Testis (tissue), 2 donors: ENCODE measurements at regions not wholly inside any gene's neighbourhood (a gene's known extent, or its start where the extent isn't known, plus 50 kb on each side); places are given as distances from the start of the nearest gene placed in this dataset.
A peak's percentile ranks its signal among the peaks of the same experiment; 100 is the strongest.

Experiments used
- DNase-seq: peaks from one replicate; pipeline ENCODE4 v3.0.0-alpha.2; 2019
- H3K27ac ChIP-seq, 2 donors: fragments of 200-600 bp; sonication (generic); one replicate each; pipeline ENCODE4 v1.5.1; 2019
- H3K27me3 ChIP-seq: fragments of 200-600 bp; sonication (generic); one replicate; pipeline ENCODE4 v1.5.1; 2019
- H3K36me3 ChIP-seq: fragments of 200-600 bp; sonication (generic); one replicate; pipeline ENCODE4 v1.5.1; 2017; ENCODE audit warnings: low read depth; ENCODE audit errors: missing control alignments
- H3K4me1 ChIP-seq: fragments of 200-600 bp; sonication (generic); one replicate; pipeline ENCODE4 v1.5.1; 2019
- H3K4me3 ChIP-seq, 2 donors: fragments of 200-600 bp; sonication (generic); one replicate each; pipeline ENCODE4 v1.5.1; 2017 to 2019
- H3K9me3 ChIP-seq: fragments of 200-600 bp; sonication (generic); one replicate; pipeline ENCODE4 v1.5.1; 2017
- POLR2A ChIP-seq: fragments of 450-650 bp; IDR thresholded peaks from one replicate; pipeline ENCODE4 v1.6.1; 2017; ENCODE audit warnings: antibody characterized with exemption, mild to moderate bottlenecking, moderate library complexity
- WGBS, 2 donors: methylation state at CpG; one replicate each; pipeline ENCODE4 v1.1.5; 2018; 5-methylcytosine and 5-hydroxymethylcytosine counted together
- intact Hi-C: fragments of 100-400 bp; cut with DNase I; formaldehyde crosslinking; loops from one replicate; pipeline ENCODE4 v1.15.1; 2023; ENCODE audit warnings: low total_unique reads
- TF ChIP-seq, protein P1 (sequence below), 3 experiments: fragments of 450-650 bp in 2 of 3; fragments of 200-600 bp in 1 of 3; sonication (generic) in 1 of 3; IDR thresholded peaks; one replicate each; pipeline ENCODE4 v1.5.1; 2016 to 2019; ENCODE audit warnings: antibody characterized with exemption in 3 of 3, mild to moderate bottlenecking in 2 of 3, moderate library complexity in 1 of 3

DNA sequence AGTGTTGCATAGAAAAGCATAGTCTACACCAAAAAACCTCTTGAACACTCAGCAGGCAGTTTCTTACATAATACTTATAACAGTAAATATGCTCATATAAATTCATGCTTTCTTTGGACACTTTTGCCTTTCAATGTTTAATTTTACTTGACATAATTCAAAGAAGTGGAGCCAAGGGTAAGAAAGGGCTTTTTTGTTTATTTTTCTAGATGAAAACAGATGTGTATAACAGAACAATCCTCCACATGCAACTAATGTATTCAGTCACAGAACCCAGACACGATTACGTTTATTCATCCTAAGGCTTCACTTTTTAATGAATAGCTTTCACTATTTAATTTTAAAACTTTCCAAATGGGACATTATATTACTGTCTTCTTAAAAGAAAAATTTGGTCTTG, 58.0 kb upstream of the PTPN13 start:
- TF ChIP-seq POLR2A, result no peak
- TF ChIP-seq, protein P1, sequence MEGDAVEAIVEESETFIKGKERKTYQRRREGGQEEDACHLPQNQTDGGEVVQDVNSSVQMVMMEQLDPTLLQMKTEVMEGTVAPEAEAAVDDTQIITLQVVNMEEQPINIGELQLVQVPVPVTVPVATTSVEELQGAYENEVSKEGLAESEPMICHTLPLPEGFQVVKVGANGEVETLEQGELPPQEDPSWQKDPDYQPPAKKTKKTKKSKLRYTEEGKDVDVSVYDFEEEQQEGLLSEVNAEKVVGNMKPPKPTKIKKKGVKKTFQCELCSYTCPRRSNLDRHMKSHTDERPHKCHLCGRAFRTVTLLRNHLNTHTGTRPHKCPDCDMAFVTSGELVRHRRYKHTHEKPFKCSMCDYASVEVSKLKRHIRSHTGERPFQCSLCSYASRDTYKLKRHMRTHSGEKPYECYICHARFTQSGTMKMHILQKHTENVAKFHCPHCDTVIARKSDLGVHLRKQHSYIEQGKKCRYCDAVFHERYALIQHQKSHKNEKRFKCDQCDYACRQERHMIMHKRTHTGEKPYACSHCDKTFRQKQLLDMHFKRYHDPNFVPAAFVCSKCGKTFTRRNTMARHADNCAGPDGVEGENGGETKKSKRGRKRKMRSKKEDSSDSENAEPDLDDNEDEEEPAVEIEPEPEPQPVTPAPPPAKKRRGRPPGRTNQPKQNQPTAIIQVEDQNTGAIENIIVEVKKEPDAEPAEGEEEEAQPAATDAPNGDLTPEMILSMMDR (IDR thresholded peaks at IDR 0.05), result no peak
- Histone ChIP-seq H3K4me3 (no peak overlapping the region), H3K27ac (no peak overlapping the region), H3K4me1 (peaks cover 10% of the 10 kb centered on the region), H3K9me3 (no peaks in the 10 kb centered on the region), H3K36me3 (no peaks in the 10 kb centered on the region), H3K27me3 (no peaks in the 10 kb centered on the region)
- DNase-seq, result no peak
- intact Hi-C loops, result no loop called here
- 57 to 68% methylated on average over 2 of the region's 2 CpGs for WGBS, 2 donors

DNA sequence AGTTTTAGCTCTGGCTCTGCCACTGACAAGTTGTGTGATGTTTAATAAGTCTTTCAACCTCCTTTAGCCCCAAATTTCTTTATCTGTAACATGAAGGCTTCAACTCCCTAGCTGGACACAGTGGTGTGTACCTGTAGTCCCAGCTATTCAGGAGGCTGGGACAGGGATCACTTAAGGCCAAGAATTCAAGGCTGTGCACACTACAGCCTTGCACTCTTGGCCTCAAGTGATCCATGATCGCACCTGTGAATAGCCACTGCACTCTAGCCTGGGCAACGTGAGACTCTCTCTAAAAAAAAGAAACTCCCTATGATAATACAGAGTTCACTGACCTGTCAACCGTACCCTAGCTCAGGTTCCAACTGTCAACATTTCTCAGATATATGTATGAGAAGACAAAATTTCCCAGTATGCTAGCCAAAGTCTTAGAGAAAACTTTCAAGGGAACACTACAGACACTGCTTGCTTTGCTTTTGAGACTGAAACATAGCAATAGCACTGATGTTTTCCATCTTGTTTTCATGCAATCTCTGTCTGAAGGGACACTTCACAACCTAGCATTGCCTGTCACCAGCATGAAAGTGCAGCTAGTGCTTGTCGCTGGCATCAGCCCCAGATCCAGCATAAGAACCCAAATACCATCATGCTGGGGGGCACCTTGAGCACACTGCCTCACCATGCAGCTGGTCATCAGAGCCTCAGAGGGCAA, 51.6 kb upstream of the PTPN13 start:
- H3K4me1 ChIP-seq, result peaks cover 52% of the 10 kb centered on the region
- H3K9me3 ChIP-seq, result no peaks in the 10 kb centered on the region
- peak overlapping the region; percentile 41 to 50 for H3K27ac ChIP-seq
- H3K36me3 ChIP-seq, result no peaks in the 10 kb centered on the region
- no peaks in the 10 kb centered on the region for H3K27me3 ChIP-seq
- DNase-seq, result no peak
- no peak overlapping the region for H3K4me3 ChIP-seq
- TF ChIP-seq POLR2A, result no peak
- TF ChIP-seq, protein P1 (IDR thresholded peaks at IDR 0.05), result no peak
- intact Hi-C loops, result no loop called here
- 53 to 63% methylated on average over 3 to 4 of the region's 4 CpGs for WGBS, 2 donors

DNA sequence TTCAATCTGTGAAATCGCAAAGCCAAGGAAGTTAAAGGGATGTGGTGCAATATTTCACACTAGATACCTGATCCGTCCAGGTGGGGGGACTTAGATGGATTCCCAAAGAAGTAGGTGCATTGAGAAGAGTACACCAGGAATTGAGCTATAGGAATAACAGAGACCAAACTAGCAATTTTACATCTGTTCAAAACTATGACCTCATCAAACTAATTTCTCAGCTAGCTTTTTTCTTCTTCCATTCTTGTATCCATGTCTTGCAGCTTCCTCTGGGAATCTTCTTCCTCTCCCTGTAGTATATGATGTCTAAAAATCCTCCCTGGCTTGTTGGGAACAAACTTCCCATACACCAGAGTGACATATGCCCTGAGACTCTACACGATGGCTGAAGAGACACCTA, 51.0 kb upstream of the PTPN13 start:
- TF ChIP-seq, protein P1 (IDR thresholded peaks at IDR 0.05), result no peak
- TF ChIP-seq POLR2A, result no peak
- intact Hi-C loops, result no loop called here
- Histone ChIP-seq H3K4me1 (peaks cover 52% of the 10 kb centered on the region), H3K27ac (peak overlapping the region; percentile 16 to 81), H3K9me3 (no peaks in the 10 kb centered on the region), H3K27me3 (no peaks in the 10 kb centered on the region), H3K4me3 (no peak overlapping the region), H3K36me3 (no peaks in the 10 kb centered on the region)
- 53 to 60% methylated on average over 3 of the region's 3 CpGs for WGBS, 2 donors
- no peak for DNase-seq

DNA sequence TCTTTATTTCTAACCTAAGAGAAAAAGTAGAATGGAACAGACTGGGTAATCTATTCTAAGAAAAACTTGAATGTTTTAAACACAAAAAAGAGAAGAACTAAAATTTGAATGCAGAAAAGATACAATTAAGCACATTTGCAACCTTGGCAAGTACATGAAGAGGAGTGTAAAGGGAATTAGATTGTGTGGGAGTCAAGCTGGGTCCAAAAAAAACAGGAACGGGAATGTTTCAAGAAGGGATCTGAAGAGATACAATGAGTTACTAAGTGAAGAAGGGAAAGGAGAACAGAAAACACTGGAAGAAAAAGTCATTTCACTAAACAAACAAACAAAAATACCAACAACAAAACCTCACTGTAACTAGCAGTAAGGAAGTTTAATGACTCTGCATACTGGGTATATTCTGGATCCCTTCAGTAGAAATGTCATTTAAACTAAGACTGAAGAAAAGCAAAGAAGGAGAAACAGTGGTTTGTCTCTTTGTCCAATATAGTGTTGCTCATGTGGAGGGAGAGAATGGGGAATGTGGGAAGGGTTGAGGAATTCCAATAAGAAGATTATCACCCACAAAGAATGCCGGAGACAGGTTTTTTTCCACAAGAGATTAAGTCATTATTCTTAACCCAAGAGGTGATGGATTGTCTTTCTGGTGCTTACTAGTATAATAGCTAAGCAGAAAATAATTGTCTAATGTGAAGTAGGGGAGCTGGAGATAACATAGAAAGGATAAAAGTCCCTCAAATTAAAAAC, 50.4 kb upstream of the PTPN13 start:
- intact Hi-C loops, result no loop called here
- no peaks in the 10 kb centered on the region for H3K9me3 ChIP-seq
- 13 to 18% methylated on average over 2 of the region's 2 CpGs for WGBS, 2 donors
- no peaks in the 10 kb centered on the region for H3K36me3 ChIP-seq
- peaks cover 52% of the 10 kb centered on the region for H3K4me1 ChIP-seq
- TF ChIP-seq, protein P1 (IDR thresholded peaks at IDR 0.05), result no peak
- no peak for TF ChIP-seq POLR2A
- no peak overlapping the region for H3K4me3 ChIP-seq
- DNase-seq, result peak; percentile 40
- peak overlapping the region; percentile 16 to 81 for H3K27ac ChIP-seq
- no peaks in the 10 kb centered on the region for H3K27me3 ChIP-seq
